C4-2B (cell line): ENCODE measurements at regions not wholly inside any gene's neighbourhood (a gene's known extent, or its start where the extent isn't known, plus 50 kb on each side); places are given as distances from the start of the nearest gene placed in this dataset.
"Not testable (repeated sequence)": the region's sequence is repeated elsewhere in the genome, so short reads cannot be mapped to it uniquely, and the experiment has no call there.

Source experiments
- ZFX ChIP-seq: fragments of 450-650 bp; IDR thresholded peaks from 2 replicates; pipeline ENCODE4 v1.6.1; 2017
- TF ChIP-seq, protein P1 (sequence below): fragments of 450-650 bp; conservative IDR thresholded peaks from 2 replicates; pipeline ENCODE4 v1.5.1; 2017; ENCODE audit warnings: mild to moderate bottlenecking

DNA sequence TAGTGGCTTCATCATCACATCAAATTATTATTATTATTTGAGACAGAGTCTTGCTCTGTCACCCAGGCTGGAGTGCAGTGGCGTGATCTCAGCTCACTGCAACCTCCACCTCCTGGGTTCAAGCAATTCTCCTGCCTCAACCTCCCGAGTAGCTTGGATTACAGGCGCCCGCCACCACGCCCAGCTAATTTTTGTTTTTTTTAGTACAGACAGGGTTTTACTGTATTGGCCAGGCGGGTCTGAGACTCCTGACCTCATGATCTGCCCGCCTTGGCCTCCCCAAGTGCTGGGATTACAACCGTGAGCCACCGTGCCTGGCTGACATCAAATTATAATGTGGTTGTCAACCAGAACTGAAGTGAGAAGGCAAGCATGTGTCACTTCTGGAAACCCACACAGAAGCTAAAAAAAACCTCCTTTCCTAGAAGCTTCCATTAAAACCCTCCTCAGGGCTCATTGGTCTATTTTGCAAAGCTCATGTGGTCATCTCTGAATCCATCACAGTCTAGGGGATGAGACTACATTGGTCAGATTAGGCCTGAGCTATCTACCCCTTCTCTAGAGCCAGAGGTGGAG lies 75.8 kb upstream of the CARD11 start:
- TF ChIP-seq, protein P1, sequence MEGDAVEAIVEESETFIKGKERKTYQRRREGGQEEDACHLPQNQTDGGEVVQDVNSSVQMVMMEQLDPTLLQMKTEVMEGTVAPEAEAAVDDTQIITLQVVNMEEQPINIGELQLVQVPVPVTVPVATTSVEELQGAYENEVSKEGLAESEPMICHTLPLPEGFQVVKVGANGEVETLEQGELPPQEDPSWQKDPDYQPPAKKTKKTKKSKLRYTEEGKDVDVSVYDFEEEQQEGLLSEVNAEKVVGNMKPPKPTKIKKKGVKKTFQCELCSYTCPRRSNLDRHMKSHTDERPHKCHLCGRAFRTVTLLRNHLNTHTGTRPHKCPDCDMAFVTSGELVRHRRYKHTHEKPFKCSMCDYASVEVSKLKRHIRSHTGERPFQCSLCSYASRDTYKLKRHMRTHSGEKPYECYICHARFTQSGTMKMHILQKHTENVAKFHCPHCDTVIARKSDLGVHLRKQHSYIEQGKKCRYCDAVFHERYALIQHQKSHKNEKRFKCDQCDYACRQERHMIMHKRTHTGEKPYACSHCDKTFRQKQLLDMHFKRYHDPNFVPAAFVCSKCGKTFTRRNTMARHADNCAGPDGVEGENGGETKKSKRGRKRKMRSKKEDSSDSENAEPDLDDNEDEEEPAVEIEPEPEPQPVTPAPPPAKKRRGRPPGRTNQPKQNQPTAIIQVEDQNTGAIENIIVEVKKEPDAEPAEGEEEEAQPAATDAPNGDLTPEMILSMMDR: not testable (repeated sequence)
- not testable (repeated sequence) for TF ChIP-seq ZFX
